Lung (tissue), 11 donors: ENCODE measurements at regions not wholly inside any gene's neighbourhood (a gene's known extent, or its start where the extent isn't known, plus 50 kb on each side); places are given as distances from the start of the nearest gene placed in this dataset.

Experiments used
- ATAC-seq: fragments of 200-7000 bp; cut with Tn5 transposase; one replicate; pipeline ENCODE4 v1.9.1; 2020; ENCODE audit warnings: moderate number of reproducible peaks; ENCODE audit not compliant: insufficient read depth, low FRiP score
- DNase-seq, 3 donors: peaks; one replicate each; pipeline ENCODE4 v3.0.0-alpha.2; 2013 to 2017
- H3K27ac ChIP-seq, 2 donors: one replicate each; pipeline ENCODE4 v1.5.1; 2013; ENCODE audit warnings: mild to moderate bottlenecking in 2 of 2, moderate library complexity in 2 of 2, control low read depth in 1 of 2, inconsistent platforms in 1 of 2, low read depth in 1 of 2, low read length in 1 of 2
- H3K27me3 ChIP-seq, 3 donors: one replicate each; pipeline ENCODE4 v1.5.1; 2013; ENCODE audit warnings: low read length in 2 of 3; ENCODE audit not compliant: control insufficient read depth in 3 of 3, insufficient read depth in 3 of 3
- H3K36me3 ChIP-seq, 4 donors: one replicate each; pipeline ENCODE4 v1.5.1; 2013; ENCODE audit warnings: low read length in 4 of 4, mild to moderate bottlenecking in 1 of 4, moderate library complexity in 1 of 4; ENCODE audit not compliant: control insufficient read depth in 4 of 4, insufficient read depth in 4 of 4
- H3K4me1 ChIP-seq, 5 donors: one replicate each; pipeline ENCODE4 v1.5.1; 2013; ENCODE audit warnings: low read length in 5 of 5, mild to moderate bottlenecking in 2 of 5, moderate library complexity in 1 of 5; ENCODE audit not compliant: control insufficient read depth in 5 of 5, insufficient read depth in 5 of 5
- H3K4me3 ChIP-seq: one replicate; pipeline ENCODE4 v1.5.1; 2013; ENCODE audit warnings: mild to moderate bottlenecking, control low read depth, moderate library complexity
- H3K9ac ChIP-seq, 2 donors: one replicate each; pipeline ENCODE4 v1.5.1; 2013; ENCODE audit warnings: low read length in 2 of 2, control low read depth in 1 of 2; ENCODE audit not compliant: insufficient read depth in 1 of 2
- H3K9me3 ChIP-seq, 4 donors: one replicate each; pipeline ENCODE4 v1.5.1; 2013; ENCODE audit warnings: low read length in 3 of 4, mild to moderate bottlenecking in 1 of 4, moderate library complexity in 1 of 4; ENCODE audit not compliant: control insufficient read depth in 4 of 4, insufficient read depth in 3 of 4
- WGBS, 2 donors: extraction: QIAGEN DNeasy Blood & Tissue Kit; methylation state at CpG; one replicate each; pipeline ENCODE4 v1.1.7; 2013; 5-methylcytosine and 5-hydroxymethylcytosine counted together
- TF ChIP-seq, protein P1 (sequence below): IDR thresholded peaks from 2 replicates; pipeline ENCODE4 v1.5.1; 2012; ENCODE audit warnings: mild to moderate bottlenecking; ENCODE audit errors: control extremely low read depth, extremely low read depth
- donor health status: control.
- donor health status: control.
- donor health status: Bipolar disorder and iron deficiency.
- donor health status: healthy.
- donor health status: DM: yes; HTN: yes; CAD: no.

DNA sequence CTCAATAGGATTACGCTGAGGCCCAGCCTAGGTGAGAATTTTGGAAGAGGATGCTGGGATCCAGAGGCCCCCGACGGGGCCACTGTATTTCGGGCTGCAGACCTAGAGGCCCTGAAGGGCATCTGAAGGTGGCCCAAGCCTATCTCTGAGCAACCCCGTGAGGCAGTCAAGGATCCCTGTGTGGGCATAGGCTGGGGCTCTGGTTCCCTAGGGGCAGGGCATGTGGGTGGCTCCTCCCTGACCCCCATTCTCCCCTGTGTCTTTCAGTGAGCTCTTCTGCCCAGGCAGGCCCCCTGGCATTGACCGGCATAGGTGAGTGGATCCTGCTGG is 216.0 kb downstream of the SNRPN start:
- H3K9me3 ChIP-seq, result peaks cover 0 to 54% (median 1%) of the 10 kb centered on the region in 4 donors
- H3K9ac ChIP-seq, result no peak overlapping the region
- no peak for DNase-seq
- no peak overlapping the region for H3K27ac ChIP-seq
- H3K4me3 ChIP-seq, result no peak overlapping the region
- TF ChIP-seq, protein P1, sequence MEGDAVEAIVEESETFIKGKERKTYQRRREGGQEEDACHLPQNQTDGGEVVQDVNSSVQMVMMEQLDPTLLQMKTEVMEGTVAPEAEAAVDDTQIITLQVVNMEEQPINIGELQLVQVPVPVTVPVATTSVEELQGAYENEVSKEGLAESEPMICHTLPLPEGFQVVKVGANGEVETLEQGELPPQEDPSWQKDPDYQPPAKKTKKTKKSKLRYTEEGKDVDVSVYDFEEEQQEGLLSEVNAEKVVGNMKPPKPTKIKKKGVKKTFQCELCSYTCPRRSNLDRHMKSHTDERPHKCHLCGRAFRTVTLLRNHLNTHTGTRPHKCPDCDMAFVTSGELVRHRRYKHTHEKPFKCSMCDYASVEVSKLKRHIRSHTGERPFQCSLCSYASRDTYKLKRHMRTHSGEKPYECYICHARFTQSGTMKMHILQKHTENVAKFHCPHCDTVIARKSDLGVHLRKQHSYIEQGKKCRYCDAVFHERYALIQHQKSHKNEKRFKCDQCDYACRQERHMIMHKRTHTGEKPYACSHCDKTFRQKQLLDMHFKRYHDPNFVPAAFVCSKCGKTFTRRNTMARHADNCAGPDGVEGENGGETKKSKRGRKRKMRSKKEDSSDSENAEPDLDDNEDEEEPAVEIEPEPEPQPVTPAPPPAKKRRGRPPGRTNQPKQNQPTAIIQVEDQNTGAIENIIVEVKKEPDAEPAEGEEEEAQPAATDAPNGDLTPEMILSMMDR, result no peak
- no peaks in the 10 kb centered on the region for H3K36me3 ChIP-seq
- H3K4me1 ChIP-seq, result no peaks in the 10 kb centered on the region
- 88 to 93% methylated on average over 6 of the region's 6 CpGs for WGBS, 2 donors
- no peaks in the 10 kb centered on the region for H3K27me3 ChIP-seq
- no peak for ATAC-seq

DNA sequence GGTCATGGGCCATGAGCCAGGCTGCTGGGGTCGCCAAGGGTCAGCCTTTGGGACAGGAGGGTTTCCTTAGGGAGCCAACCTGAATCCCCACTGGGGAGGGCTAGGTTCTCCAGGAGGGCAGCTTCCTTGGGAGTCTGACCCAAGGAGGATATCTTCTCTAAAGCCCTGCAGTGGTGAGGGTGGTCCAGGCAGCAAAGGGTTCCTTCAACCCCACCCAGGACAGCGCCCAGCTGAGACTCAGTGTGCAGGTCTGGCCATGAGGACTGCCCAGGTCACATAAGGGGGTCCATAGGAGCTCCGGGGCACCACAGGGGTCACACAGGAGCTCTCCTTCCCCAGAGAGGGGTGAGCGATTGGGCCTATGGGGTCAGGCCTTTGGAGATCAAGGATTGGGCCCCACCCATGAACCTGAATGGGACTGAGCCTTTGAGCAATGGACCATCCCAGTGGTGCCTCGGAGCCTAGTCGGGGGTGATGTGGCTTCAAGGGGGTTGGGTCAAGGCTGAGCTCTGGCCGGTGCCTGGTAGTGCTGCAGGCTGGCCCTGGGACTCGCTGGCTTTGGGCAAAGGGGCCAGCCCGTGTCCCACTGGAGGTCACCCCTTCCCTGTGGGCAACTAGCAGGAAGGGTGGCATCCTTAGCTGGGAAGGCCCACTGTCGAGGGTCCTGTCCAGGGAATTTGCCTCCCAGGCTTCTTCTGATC is 216.5 kb downstream of the SNRPN start:
- DNase-seq (no peak), ATAC-seq (no peak)
- Histone ChIP-seq H3K36me3 (no peaks in the 10 kb centered on the region), H3K27me3 (no peaks in the 10 kb centered on the region), H3K27ac (no peak overlapping the region), H3K9ac (no peak overlapping the region), H3K4me3 (no peak overlapping the region), H3K4me1 (no peaks in the 10 kb centered on the region), H3K9me3 (peaks cover 0 to 59% (median 2%) of the 10 kb centered on the region in 4 donors)
- TF ChIP-seq, protein P1, result no peak
- 82 to 84% methylated on average over 10 of the region's 10 CpGs for WGBS, 2 donors

DNA sequence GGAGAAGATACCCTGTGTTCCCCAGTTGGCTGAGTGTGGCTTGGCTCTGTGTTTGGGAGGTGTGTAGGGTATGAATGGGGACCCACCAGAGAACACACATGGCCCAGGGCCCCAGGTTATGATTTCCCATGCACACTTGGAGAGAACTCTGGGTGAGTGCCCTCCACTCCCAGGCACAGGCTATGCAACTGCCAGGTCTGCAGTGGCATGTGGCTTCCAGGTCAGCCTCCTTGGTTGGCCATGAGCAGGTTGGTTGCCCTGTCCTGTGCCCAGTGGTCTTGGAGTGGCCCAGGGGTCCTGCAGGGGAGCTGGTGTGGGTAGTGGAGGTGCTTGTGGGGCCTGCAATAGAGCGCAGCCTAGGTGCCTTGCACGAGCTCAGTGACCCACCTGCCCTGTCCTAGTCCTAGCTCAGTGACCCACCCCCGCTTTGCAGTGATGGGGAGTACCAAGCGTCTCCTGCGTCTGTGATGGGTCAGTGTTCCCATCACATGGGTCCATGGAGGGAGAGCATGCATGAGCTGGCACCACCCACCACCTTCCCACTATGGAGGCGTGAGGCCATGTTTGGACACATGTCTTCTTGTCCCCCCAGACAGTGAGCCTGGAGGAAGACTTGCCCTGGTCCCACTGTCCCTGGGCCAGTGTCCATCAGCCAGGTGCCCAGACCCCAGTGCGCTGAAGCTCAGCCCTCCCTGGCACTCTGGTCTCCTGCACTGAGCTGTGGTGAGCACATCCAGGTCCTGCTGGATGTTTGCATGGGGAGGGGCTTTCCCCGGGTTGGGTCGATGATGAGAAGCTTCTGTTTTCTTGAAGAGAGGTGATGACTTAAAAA is 217.3 kb downstream of the SNRPN start:
- no peaks in the 10 kb centered on the region for H3K4me1 ChIP-seq
- peaks cover 0 to 65% (median 2%) of the 10 kb centered on the region in 4 donors for H3K9me3 ChIP-seq
- H3K27ac ChIP-seq, result no peak overlapping the region
- no peak overlapping the region for H3K4me3 ChIP-seq
- ATAC-seq (no peak), DNase-seq (no peak)
- no peaks in the 10 kb centered on the region for H3K36me3 ChIP-seq
- H3K9ac ChIP-seq, result no peak overlapping the region
- WGBS, 2 donors, result 93 to 95% methylated on average over 9 of the region's 9 CpGs
- no peaks in the 10 kb centered on the region for H3K27me3 ChIP-seq
- TF ChIP-seq, protein P1, result no peak
